COLO668 (cell line): ENCODE measurements at regions not wholly inside any gene's neighbourhood (a gene's known extent, or its start where the extent isn't known, plus 50 kb on each side); places are given as distances from the start of the nearest gene placed in this dataset.
"Not testable (repeated sequence)": the region's sequence is repeated elsewhere in the genome, so short reads cannot be mapped to it uniquely, and the experiment has no call there.

Source experiments
- DNase-seq: peaks from one replicate; lab custom pipeline; 2025; ENCODE audit not compliant: unreplicated experiment; lab: John Stamatoyannopoulos, UW

- no peak for DNase-seq
Observed at GRCh38 chr11:80987171-80987570, 1546.3 kb upstream of the TENM4 start.

GRCh38 chr11:80986421-80987074 lies 1545.7 kb upstream of the TENM4 start:
- no peak for DNase-seq

- no peak for DNase-seq
Observed at GRCh38 chr11:80980227-80980626, 1539.4 kb upstream of the TENM4 start.

GRCh38 chr11:80973786-80974185 lies 1533.0 kb upstream of the TENM4 start:
- no peak for DNase-seq

GRCh38 chr11:80970037-80970436 lies 1529.2 kb upstream of the TENM4 start:
- no peak for DNase-seq

- DNase-seq, result no peak
Observed at GRCh38 chr11:80967649-80968048, 1526.8 kb upstream of the TENM4 start.

- DNase-seq, result no peak
Observed at GRCh38 chr11:80960381-80961029, 1519.7 kb upstream of the TENM4 start.

GRCh38 chr11:80959751-80960150 lies 1518.9 kb upstream of the TENM4 start:
- DNase-seq, result no peak

- no peak for DNase-seq
Observed at GRCh38 chr11:80958987-80959386, 1518.2 kb upstream of the TENM4 start.

- no peak for DNase-seq
Observed at GRCh38 chr11:80958361-80958760, 1517.5 kb upstream of the TENM4 start.

- DNase-seq, result no peak
Observed at GRCh38 chr11:80955588-80955987, 1514.8 kb upstream of the TENM4 start.

- DNase-seq, result no peak
Observed at GRCh38 chr11:80948781-80949180, 1508.0 kb upstream of the TENM4 start.

GRCh38 chr11:80944758-80945157 lies 1503.9 kb upstream of the TENM4 start:
- DNase-seq, result no peak

GRCh38 chr11:80943226-80943625 lies 1502.4 kb upstream of the TENM4 start:
- DNase-seq, result no peak

GRCh38 chr11:80937842-80938241 lies 1497.0 kb upstream of the TENM4 start:
- DNase-seq, result no peak

GRCh38 chr11:80930038-80930437 lies 1489.2 kb upstream of the TENM4 start:
- no peak for DNase-seq

- no peak for DNase-seq
Observed at GRCh38 chr11:80929031-80929805, 1488.4 kb upstream of the TENM4 start.

- DNase-seq, result no peak
Observed at GRCh38 chr11:80925321-80925720, 1484.5 kb upstream of the TENM4 start.

GRCh38 chr11:80921310-80921709 lies 1480.5 kb upstream of the TENM4 start:
- DNase-seq, result not testable (repeated sequence)

- no peak for DNase-seq
Observed at GRCh38 chr11:80916173-80916798, 1475.5 kb upstream of the TENM4 start.

GRCh38 chr11:80914311-80914710 lies 1473.5 kb upstream of the TENM4 start:
- DNase-seq, result no peak

- DNase-seq, result no peak
Observed at GRCh38 chr11:80911666-80912065, 1470.8 kb upstream of the TENM4 start.
